GM12878 (cell line): ENCODE measurements at regions not wholly inside any gene's neighbourhood (a gene's known extent, or its start where the extent isn't known, plus 50 kb on each side); places are given as distances from the start of the nearest gene placed in this dataset.

Experiments used
- ATAC-seq: fragments of 200-7000 bp; cut with Tn5 transposase; 3 replicates; pipeline ENCODE4 v1.9.1; 2020; ENCODE audit warnings: mild to moderate bottlenecking, moderate library complexity
- BruUV-seq: library from RNA; stranded (reverse); fragments of 400-500 nt; replicated peaks from 2 replicates; lab custom pipeline; 2021; lab: Mats Ljungman, UMichigan
- CTCF ChIA-PET: fragments of 300-600 bp; sonication (Branson Sonifier 250); formaldehyde crosslinking; extraction: SDS; loops from one replicate; lab custom pipeline; 2021; ENCODE audit warnings: inconsistent platforms; lab: Yijun Ruan, JAX
- POLR2A ChIA-PET: fragments of 350-600 bp; formaldehyde crosslinking; extraction: SDS; loops from one replicate; lab custom pipeline; 2021; ENCODE audit warnings: inconsistent platforms; lab: Charles Lee
- RAD21 ChIA-PET: fragments of 300-600 bp; sonication (Branson Sonifier 250); formaldehyde crosslinking; loops from one replicate; lab custom pipeline; 2023; ENCODE audit warnings: antibody characterized with exemption; ENCODE audit not compliant: unreplicated experiment; lab: Charles Lee
- SMC1A ChIA-PET: fragments of 300-600 bp; sonication (Branson Sonifier 250); formaldehyde crosslinking; loops from one replicate; lab custom pipeline; 2023; ENCODE audit not compliant: unreplicated experiment, uncharacterized antibody; lab: Charles Lee
- DNase-seq: peaks from one replicate; pipeline ENCODE4 v3.0.0-alpha.2; 2011; ENCODE audit warnings: low read depth, low spot score
- FAIRE-seq: peaks from 3 replicates; lab custom pipeline; 2011; peaks lifted over from hg19 to GRCh38; lab: Jason Lieb, UNC
- H2AFZ ChIP-seq: 2 replicates; pipeline ENCODE4 v1.6.0; 2011; ENCODE audit warnings: low read depth, low read length, control low read depth; ENCODE audit not compliant: control insufficient read depth
- H3K27ac ChIP-seq: 2 replicates; pipeline ENCODE4 v1.5.1; 2011; ENCODE audit warnings: control low read depth; ENCODE audit not compliant: control insufficient read depth, insufficient read depth
- H3K27me3 ChIP-seq, 2 experiments: replicated peaks in 1 of 2; 2 replicates each; pipeline versions ENCODE4 v1.6.0 to v1.6.1; 2011; ENCODE audit warnings: low read length in 1 of 2; ENCODE audit not compliant: control insufficient read depth in 2 of 2, insufficient read depth in 2 of 2
- H3K36me3 ChIP-seq, 2 experiments: 2 replicates each; pipeline ENCODE4 v1.5.1; 2011; ENCODE audit warnings: low read length in 1 of 2; ENCODE audit not compliant: control insufficient read depth in 2 of 2, insufficient read depth in 2 of 2
- H3K4me1 ChIP-seq: 2 replicates; pipeline ENCODE4 v1.6.1; 2011; ENCODE audit warnings: mild to moderate bottlenecking, low read length, moderate library complexity, mixed read lengths; ENCODE audit not compliant: control insufficient read depth, insufficient read depth
- H3K4me2 ChIP-seq: 2 replicates; pipeline ENCODE4 v1.6.0; 2011; ENCODE audit warnings: control low read depth; ENCODE audit not compliant: control insufficient read depth, insufficient read depth
- H3K4me3 ChIP-seq: fragments of 200-600 bp; sonication (generic); 2 replicates; pipeline ENCODE4 v1.5.1; 2016
- H3K79me2 ChIP-seq: 2 replicates; pipeline ENCODE4 v1.6.0; 2011; ENCODE audit warnings: low read length; ENCODE audit not compliant: control insufficient read depth, insufficient read depth
- H3K9ac ChIP-seq: 2 replicates; pipeline ENCODE4 v1.8.0; 2011; ENCODE audit warnings: low read length, control low read depth, mixed read lengths; ENCODE audit not compliant: control insufficient read depth, insufficient read depth
- H3K9me3 ChIP-seq: replicated peaks from 3 replicates; pipeline ENCODE4 v1.5.1; 2011; ENCODE audit warnings: mild to moderate bottlenecking, low read length; ENCODE audit not compliant: control insufficient read depth, insufficient read depth
- H4K20me1 ChIP-seq: 2 replicates; pipeline ENCODE4 v1.6.0; 2011; ENCODE audit not compliant: control insufficient read depth, insufficient read depth
- BRCA1 ChIP-seq: IDR thresholded peaks from 2 replicates; pipeline ENCODE4 v1.6.1; 2011; ENCODE audit warnings: low read depth, low read length, improper control_type of control experiment
- CHD2 ChIP-seq: IDR thresholded peaks from 2 replicates; pipeline ENCODE4 v1.6.1; 2011; ENCODE audit warnings: low read depth, low read length, improper control_type of control experiment, borderline replicate concordance
- FOS ChIP-seq: IDR thresholded peaks from 3 replicates; pipeline ENCODE4 v1.6.1; 2011; ENCODE audit warnings: borderline replicate concordance; ENCODE audit not compliant: insufficient read length; ENCODE audit errors: extremely low read depth
- GABPA ChIP-seq: IDR thresholded peaks from 2 replicates; pipeline ENCODE4 v1.6.1; 2014; ENCODE audit warnings: antibody characterized with exemption, low read depth, mild to moderate bottlenecking, inconsistent platforms
- HDAC2 ChIP-seq: fragments of 200-600 bp; sonication (generic); IDR thresholded peaks from 2 replicates; pipeline ENCODE4 v1.6.1; 2017
- HDAC6 ChIP-seq: fragments of 200-600 bp; sonication (generic); IDR thresholded peaks from one replicate; pipeline ENCODE4 v1.8.0; 2017; ENCODE audit warnings: antibody characterized with exemption; ENCODE audit not compliant: unreplicated experiment
- KLF5 ChIP-seq: fragments of 450-650 bp; IDR thresholded peaks from 2 replicates; pipeline ENCODE4 v1.6.1; 2014; ENCODE audit warnings: mild to moderate bottlenecking; ENCODE audit not compliant: partially characterized antibody
- MYC ChIP-seq: IDR thresholded peaks from 2 replicates; pipeline ENCODE4 v1.6.1; 2011; ENCODE audit warnings: mild to moderate bottlenecking, low read length, moderate library complexity, inconsistent platforms; ENCODE audit not compliant: insufficient read depth, insufficient replicate concordance, insufficient read length, severe bottlenecking
- NFYA ChIP-seq: IDR thresholded peaks from 2 replicates; pipeline ENCODE4 v1.6.1; 2011; ENCODE audit warnings: low read depth, mild to moderate bottlenecking, low read length, improper control_type of control experiment, borderline replicate concordance
- SMC3 ChIP-seq: IDR thresholded peaks from 2 replicates; pipeline ENCODE4 v1.6.1; 2011; ENCODE audit warnings: low read length, improper control_type of control experiment, borderline replicate concordance
- STAT1 ChIP-seq: fragments of 450-650 bp; conservative IDR thresholded peaks from 2 replicates; pipeline ENCODE4 v1.6.1; 2014; ENCODE audit warnings: antibody characterized with exemption, mild to moderate bottlenecking
- ZNF207 ChIP-seq: fragments of 450-650 bp; IDR thresholded peaks from 2 replicates; pipeline ENCODE4 v1.6.1; 2014; ENCODE audit warnings: antibody characterized with exemption, mild to moderate bottlenecking, borderline replicate concordance
- WGBS: methylation state at CpG from one replicate; pipeline ENCODE4 v1.1.6; 2016; ENCODE audit warnings: low lambda C conversion rate; ENCODE audit not compliant: insufficient replicate concordance, insufficient coverage; ENCODE audit errors: missing lambda C conversion rate; 5-methylcytosine and 5-hydroxymethylcytosine counted together
- in situ Hi-C: fragments of 300-500 bp; cut with MboI; formaldehyde crosslinking; loops from 9 replicates; pipeline ENCODE4 v1.14.3; 2018; ENCODE audit warnings: mixed read lengths
- intact Hi-C: fragments of 100-400 bp; cut with micrococcal nuclease; formaldehyde crosslinking; loops from one replicate; pipeline ENCODE4 v1.14.2; 2022; ENCODE audit not compliant: unreplicated experiment
- TF ChIP-seq, protein P1 (sequence below): IDR thresholded peaks from 2 replicates; pipeline ENCODE4 v1.6.1; 2012; ENCODE audit warnings: low read depth, low read length, improper control_type of control experiment
- TF ChIP-seq, protein P2 (sequence below): fragments of 150-350 bp; IDR thresholded peaks from 2 replicates; pipeline ENCODE4 v1.6.1; 2014; ENCODE audit warnings: mild to moderate bottlenecking, low read depth, low read length
- TF ChIP-seq, protein P3 (sequence below): fragments of 450-650 bp; IDR thresholded peaks from 2 replicates; pipeline ENCODE4 v1.6.1; 2017; ENCODE audit warnings: borderline replicate concordance
- TF ChIP-seq, protein P4 (sequence below): IDR thresholded peaks from 2 replicates; pipeline ENCODE4 v1.6.1; 2012; ENCODE audit warnings: improper control_type of control experiment, low read depth, low read length; ENCODE audit not compliant: insufficient replicate concordance

DNA sequence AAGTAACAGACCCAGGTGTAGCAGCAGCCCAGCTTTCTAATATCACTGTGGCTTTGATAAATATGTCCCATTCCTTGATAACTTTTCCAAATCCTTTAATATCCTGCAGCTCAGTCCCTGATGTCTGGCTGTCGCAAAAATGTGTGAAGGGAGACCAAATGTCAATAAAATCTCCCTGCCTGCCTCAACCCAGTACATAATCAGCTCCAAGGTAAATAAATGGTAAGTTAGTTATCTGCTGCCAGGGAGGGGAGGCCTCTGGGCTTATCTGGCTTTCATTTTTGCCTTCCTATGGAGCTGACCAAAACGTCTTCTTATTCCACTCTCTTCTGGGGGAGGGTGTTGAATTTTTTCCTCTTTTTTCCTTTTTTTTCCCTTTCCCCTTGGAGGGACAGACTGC, 630.6 kb downstream of the MID1IP1 start:
- FAIRE-seq (no peak), DNase-seq (no peak), ATAC-seq (no peak)
- Histone ChIP-seq H3K36me3 (no peaks in the 10 kb centered on the region), H2AFZ (no peak overlapping the region), H3K27ac (no peak overlapping the region), H3K4me3 (no peak overlapping the region), H3K4me2 (no peak overlapping the region), H4K20me1 (no peaks in the 10 kb centered on the region), H3K79me2 (no peaks in the 10 kb centered on the region), H3K4me1 (no peaks in the 10 kb centered on the region), H3K9me3 (no peaks in the 10 kb centered on the region; the same call in 2 of the 3 replicates), H3K27me3 (no peaks in the 10 kb centered on the region), H3K9ac (no peak overlapping the region)
- TF ChIP-seq, protein P1, sequence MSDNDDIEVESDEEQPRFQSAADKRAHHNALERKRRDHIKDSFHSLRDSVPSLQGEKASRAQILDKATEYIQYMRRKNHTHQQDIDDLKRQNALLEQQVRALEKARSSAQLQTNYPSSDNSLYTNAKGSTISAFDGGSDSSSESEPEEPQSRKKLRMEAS: no peak
- TF ChIP-seq CHD2 (no peak), SMC3 (no peak), BRCA1 (no peak), GABPA (no peak), MYC (no peak), STAT1 (no peak), FOS (no peak), ZNF207 (no peak), KLF5 (no peak), HDAC2 (no peak), HDAC6 (no peak), NFYA (no peak)
- TF ChIP-seq, protein P2, sequence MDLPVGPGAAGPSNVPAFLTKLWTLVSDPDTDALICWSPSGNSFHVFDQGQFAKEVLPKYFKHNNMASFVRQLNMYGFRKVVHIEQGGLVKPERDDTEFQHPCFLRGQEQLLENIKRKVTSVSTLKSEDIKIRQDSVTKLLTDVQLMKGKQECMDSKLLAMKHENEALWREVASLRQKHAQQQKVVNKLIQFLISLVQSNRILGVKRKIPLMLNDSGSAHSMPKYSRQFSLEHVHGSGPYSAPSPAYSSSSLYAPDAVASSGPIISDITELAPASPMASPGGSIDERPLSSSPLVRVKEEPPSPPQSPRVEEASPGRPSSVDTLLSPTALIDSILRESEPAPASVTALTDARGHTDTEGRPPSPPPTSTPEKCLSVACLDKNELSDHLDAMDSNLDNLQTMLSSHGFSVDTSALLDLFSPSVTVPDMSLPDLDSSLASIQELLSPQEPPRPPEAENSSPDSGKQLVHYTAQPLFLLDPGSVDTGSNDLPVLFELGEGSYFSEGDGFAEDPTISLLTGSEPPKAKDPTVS: no peak
- TF ChIP-seq, protein P3, sequence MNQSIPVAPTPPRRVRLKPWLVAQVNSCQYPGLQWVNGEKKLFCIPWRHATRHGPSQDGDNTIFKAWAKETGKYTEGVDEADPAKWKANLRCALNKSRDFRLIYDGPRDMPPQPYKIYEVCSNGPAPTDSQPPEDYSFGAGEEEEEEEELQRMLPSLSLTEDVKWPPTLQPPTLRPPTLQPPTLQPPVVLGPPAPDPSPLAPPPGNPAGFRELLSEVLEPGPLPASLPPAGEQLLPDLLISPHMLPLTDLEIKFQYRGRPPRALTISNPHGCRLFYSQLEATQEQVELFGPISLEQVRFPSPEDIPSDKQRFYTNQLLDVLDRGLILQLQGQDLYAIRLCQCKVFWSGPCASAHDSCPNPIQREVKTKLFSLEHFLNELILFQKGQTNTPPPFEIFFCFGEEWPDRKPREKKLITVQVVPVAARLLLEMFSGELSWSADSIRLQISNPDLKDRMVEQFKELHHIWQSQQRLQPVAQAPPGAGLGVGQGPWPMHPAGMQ: no peak
- TF ChIP-seq, protein P4, sequence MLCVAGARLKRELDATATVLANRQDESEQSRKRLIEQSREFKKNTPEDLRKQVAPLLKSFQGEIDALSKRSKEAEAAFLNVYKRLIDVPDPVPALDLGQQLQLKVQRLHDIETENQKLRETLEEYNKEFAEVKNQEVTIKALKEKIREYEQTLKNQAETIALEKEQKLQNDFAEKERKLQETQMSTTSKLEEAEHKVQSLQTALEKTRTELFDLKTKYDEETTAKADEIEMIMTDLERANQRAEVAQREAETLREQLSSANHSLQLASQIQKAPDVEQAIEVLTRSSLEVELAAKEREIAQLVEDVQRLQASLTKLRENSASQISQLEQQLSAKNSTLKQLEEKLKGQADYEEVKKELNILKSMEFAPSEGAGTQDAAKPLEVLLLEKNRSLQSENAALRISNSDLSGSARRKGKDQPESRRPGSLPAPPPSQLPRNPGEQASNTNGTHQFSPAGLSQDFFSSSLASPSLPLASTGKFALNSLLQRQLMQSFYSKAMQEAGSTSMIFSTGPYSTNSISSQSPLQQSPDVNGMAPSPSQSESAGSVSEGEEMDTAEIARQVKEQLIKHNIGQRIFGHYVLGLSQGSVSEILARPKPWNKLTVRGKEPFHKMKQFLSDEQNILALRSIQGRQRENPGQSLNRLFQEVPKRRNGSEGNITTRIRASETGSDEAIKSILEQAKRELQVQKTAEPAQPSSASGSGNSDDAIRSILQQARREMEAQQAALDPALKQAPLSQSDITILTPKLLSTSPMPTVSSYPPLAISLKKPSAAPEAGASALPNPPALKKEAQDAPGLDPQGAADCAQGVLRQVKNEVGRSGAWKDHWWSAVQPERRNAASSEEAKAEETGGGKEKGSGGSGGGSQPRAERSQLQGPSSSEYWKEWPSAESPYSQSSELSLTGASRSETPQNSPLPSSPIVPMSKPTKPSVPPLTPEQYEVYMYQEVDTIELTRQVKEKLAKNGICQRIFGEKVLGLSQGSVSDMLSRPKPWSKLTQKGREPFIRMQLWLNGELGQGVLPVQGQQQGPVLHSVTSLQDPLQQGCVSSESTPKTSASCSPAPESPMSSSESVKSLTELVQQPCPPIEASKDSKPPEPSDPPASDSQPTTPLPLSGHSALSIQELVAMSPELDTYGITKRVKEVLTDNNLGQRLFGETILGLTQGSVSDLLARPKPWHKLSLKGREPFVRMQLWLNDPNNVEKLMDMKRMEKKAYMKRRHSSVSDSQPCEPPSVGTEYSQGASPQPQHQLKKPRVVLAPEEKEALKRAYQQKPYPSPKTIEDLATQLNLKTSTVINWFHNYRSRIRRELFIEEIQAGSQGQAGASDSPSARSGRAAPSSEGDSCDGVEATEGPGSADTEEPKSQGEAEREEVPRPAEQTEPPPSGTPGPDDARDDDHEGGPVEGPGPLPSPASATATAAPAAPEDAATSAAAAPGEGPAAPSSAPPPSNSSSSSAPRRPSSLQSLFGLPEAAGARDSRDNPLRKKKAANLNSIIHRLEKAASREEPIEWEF: no peak
- BruUV-seq: no TSS peak
- ChIA-PET RAD21 (no interaction called here), SMC1A (interaction anchor here (1.0 kb wide), 1 partner anchor 8 kb away, joined by 3 read pairs; no protein-coding TSS in a partner anchor), CTCF (interaction anchor here (0.7 kb wide), 1 partner anchor 15 kb away, joined by 3 read pairs; no protein-coding TSS in a partner anchor), POLR2A (no interaction called here)
- in situ Hi-C loops: no loop called here
- 13% methylated on average over 2 of the region's 2 CpGs for WGBS
- intact Hi-C loops: no loop called here
